Gastroesophageal sphincter (tissue), 4 donors: ENCODE measurements at regions not wholly inside any gene's neighbourhood (a gene's known extent, or its start where the extent isn't known, plus 50 kb on each side); places are given as distances from the start of the nearest gene placed in this dataset.

Experiments used
- ATAC-seq: fragments of 150-250 bp; one replicate; pipeline ENCODE4 v1.9.1; 2016; ENCODE audit warnings: mild to moderate bottlenecking, moderate library complexity
- H3K27ac ChIP-seq, 4 donors: fragments of 200-600 bp; sonication (generic) in 3 of 4; 1 replicate in 3 of 4; 2 replicates in 1 of 4; pipeline ENCODE4 v1.5.1; 2016 to 2019
- H3K27me3 ChIP-seq: fragments of 200-600 bp; sonication (generic); one replicate; pipeline ENCODE4 v1.5.1; 2019
- H3K36me3 ChIP-seq, 2 donors: fragments of 200-600 bp; sonication (generic); one replicate each; pipeline ENCODE4 v1.5.1; 2019; ENCODE audit warnings: control low read depth in 1 of 2
- H3K4me1 ChIP-seq, 3 donors: fragments of 200-600 bp; sonication (generic); 1 replicate in 2 of 3; 2 replicates in 1 of 3; pipeline ENCODE4 v1.5.1; 2016 to 2019; ENCODE audit warnings: control low read depth in 2 of 3
- H3K4me3 ChIP-seq, 2 donors: fragments of 200-600 bp; sonication (generic); one replicate each; pipeline ENCODE4 v1.5.1; 2019; ENCODE audit warnings: mild to moderate bottlenecking in 1 of 2, moderate library complexity in 1 of 2
- H3K9me3 ChIP-seq, 3 donors: fragments of 200-600 bp; sonication (generic); one replicate each; pipeline ENCODE4 v1.5.1; 2017 to 2019; ENCODE audit warnings: control low read depth in 2 of 3
- EP300 ChIP-seq: sonication (generic); formaldehyde crosslinking; IDR thresholded peaks from one replicate; pipeline ENCODE4 v1.6.1; 2017; ENCODE audit warnings: antibody characterized with exemption, mild to moderate bottlenecking
- POLR2A ChIP-seq, 2 donors: fragments of 450-650 bp; IDR thresholded peaks; one replicate each; pipeline ENCODE4 v1.6.1; 2017; ENCODE audit warnings: antibody characterized with exemption in 2 of 2, mild to moderate bottlenecking in 2 of 2, moderate library complexity in 1 of 2
- POLR2AphosphoS5 ChIP-seq: sonication (generic); formaldehyde crosslinking; IDR thresholded peaks from one replicate; pipeline ENCODE4 v1.6.1; 2017; ENCODE audit warnings: antibody characterized with exemption
- WGBS, 2 donors: methylation state at CpG; one replicate each; pipeline ENCODE4 v1.1.5; 2018; ENCODE audit warnings: low coverage in 1 of 2; 5-methylcytosine and 5-hydroxymethylcytosine counted together
- TF ChIP-seq, protein P1 (sequence below), 4 experiments: fragments of 200-600 bp in 2 of 4; fragments of 450-650 bp in 2 of 4; sonication (generic) in 1 of 4; IDR thresholded peaks; one replicate each; pipeline ENCODE4 v1.5.1; 2017 to 2019; ENCODE audit warnings: antibody characterized with exemption in 4 of 4, mild to moderate bottlenecking in 2 of 4, moderate library complexity in 2 of 4

DNA sequence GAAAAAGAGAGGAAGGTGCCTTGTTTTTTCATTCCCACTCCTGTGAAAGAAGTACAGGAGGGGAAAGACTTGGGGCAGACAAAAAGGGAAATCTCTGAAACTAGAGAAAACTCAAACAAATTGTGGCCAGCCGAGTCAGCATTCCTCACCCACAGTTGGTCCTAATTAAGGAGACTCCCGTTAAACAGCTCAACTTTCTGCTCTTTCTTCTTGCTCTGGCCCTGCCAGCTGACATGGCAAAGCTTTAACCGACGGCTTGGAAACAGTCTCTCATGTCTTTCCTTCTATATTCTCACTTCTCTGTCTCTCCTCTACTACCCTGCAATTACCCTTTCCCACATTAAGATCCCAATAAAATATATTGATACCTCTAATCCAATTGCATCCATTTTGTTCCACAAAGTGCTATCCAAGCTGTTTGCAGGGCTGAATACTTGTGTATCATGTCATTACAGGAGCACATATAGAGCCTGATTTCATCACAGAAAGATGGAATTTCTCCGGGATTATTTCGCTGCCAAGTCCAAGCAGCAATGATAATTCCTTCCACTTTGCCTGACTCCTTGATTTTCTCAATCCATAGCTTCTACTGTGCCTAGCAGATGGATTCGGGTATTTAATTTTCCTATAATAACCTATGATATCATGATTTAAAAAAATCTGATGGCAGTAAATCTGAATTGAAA, 65.4 kb upstream of the IPO9 start:
- no peak overlapping the region for H3K4me3 ChIP-seq
- 73 to 82% methylated on average over 7 of the region's 7 CpGs for WGBS, 2 donors
- H3K27ac ChIP-seq: no peak overlapping the region
- no peaks in the 10 kb centered on the region for H3K27me3 ChIP-seq
- TF ChIP-seq EP300: no peak
- no peak for TF ChIP-seq POLR2A (IDR thresholded peaks at IDR 0.05)
- no peak for TF ChIP-seq POLR2AphosphoS5
- TF ChIP-seq, protein P1, sequence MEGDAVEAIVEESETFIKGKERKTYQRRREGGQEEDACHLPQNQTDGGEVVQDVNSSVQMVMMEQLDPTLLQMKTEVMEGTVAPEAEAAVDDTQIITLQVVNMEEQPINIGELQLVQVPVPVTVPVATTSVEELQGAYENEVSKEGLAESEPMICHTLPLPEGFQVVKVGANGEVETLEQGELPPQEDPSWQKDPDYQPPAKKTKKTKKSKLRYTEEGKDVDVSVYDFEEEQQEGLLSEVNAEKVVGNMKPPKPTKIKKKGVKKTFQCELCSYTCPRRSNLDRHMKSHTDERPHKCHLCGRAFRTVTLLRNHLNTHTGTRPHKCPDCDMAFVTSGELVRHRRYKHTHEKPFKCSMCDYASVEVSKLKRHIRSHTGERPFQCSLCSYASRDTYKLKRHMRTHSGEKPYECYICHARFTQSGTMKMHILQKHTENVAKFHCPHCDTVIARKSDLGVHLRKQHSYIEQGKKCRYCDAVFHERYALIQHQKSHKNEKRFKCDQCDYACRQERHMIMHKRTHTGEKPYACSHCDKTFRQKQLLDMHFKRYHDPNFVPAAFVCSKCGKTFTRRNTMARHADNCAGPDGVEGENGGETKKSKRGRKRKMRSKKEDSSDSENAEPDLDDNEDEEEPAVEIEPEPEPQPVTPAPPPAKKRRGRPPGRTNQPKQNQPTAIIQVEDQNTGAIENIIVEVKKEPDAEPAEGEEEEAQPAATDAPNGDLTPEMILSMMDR (IDR thresholded peaks at IDR 0.05): no peak
- peaks cover 0 to 5% (median 4%) of the 10 kb centered on the region in 3 donors for H3K4me1 ChIP-seq
- H3K9me3 ChIP-seq: no peaks in the 10 kb centered on the region
- ATAC-seq: no peak
- no peaks in the 10 kb centered on the region for H3K36me3 ChIP-seq

DNA sequence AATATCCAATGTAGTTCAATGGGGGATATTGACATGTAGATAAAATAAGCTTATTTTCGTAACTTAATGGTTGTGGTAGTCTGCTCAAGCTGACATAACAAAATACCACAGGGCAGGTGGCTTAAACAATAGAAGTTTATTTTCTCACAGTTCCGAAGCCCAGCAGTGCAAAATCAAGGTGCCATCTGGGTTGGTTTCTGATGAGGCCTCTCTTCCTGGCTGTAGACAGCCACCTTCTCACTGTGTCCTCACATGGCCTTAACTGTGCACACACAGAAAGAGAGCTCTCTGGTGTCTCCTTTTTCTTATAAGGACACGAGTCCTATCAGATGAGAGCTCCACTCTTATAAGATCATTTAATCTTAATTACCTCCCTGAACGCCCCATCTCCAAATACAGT, 64.8 kb upstream of the IPO9 start:
- H3K27ac ChIP-seq: no peak overlapping the region
- WGBS, 2 donors: 93 to 100% methylated on average over 3 to 4 of the region's 4 CpGs
- no peak for ATAC-seq
- peaks cover 0 to 5% (median 4%) of the 10 kb centered on the region in 3 donors for H3K4me1 ChIP-seq
- TF ChIP-seq EP300: no peak
- TF ChIP-seq POLR2AphosphoS5: no peak
- no peak for TF ChIP-seq POLR2A (IDR thresholded peaks at IDR 0.05)
- TF ChIP-seq, protein P1 (IDR thresholded peaks at IDR 0.05): no peak
- H3K4me3 ChIP-seq: no peak overlapping the region
- H3K36me3 ChIP-seq: no peaks in the 10 kb centered on the region
- no peaks in the 10 kb centered on the region for H3K27me3 ChIP-seq
- H3K9me3 ChIP-seq: no peaks in the 10 kb centered on the region

DNA sequence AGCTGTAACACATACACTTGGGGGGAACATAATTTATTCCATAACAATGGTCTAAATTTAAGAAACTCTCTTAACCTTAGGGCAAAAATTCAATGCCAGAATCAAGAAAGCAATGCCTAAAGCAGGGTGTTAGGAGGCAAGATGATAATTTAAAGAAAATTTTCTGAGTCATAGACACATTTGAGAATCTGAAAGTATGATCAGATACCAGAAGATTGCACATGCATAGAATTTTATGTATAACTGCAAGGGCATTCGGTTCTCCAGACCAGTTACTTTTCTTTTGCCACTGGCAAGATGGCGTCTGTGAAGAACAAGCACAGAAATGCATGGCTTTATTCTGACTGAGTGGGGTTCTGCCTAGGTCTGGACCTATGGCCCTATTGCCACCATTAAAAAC, 64.4 kb upstream of the IPO9 start:
- no peaks in the 10 kb centered on the region for H3K9me3 ChIP-seq
- H3K4me3 ChIP-seq: no peak overlapping the region
- TF ChIP-seq EP300 (no peak), POLR2A (IDR thresholded peaks at IDR 0.05) (no peak), POLR2AphosphoS5 (no peak)
- TF ChIP-seq, protein P1 (IDR thresholded peaks at IDR 0.05): no peak
- peaks cover 0 to 8% (median 4%) of the 10 kb centered on the region in 3 donors for H3K4me1 ChIP-seq
- no peaks in the 10 kb centered on the region for H3K36me3 ChIP-seq
- WGBS, 2 donors: 100% methylated on average over 1 to 2 of the region's 2 CpGs
- no peak for ATAC-seq
- H3K27ac ChIP-seq: no peak overlapping the region
- H3K27me3 ChIP-seq: no peaks in the 10 kb centered on the region

DNA sequence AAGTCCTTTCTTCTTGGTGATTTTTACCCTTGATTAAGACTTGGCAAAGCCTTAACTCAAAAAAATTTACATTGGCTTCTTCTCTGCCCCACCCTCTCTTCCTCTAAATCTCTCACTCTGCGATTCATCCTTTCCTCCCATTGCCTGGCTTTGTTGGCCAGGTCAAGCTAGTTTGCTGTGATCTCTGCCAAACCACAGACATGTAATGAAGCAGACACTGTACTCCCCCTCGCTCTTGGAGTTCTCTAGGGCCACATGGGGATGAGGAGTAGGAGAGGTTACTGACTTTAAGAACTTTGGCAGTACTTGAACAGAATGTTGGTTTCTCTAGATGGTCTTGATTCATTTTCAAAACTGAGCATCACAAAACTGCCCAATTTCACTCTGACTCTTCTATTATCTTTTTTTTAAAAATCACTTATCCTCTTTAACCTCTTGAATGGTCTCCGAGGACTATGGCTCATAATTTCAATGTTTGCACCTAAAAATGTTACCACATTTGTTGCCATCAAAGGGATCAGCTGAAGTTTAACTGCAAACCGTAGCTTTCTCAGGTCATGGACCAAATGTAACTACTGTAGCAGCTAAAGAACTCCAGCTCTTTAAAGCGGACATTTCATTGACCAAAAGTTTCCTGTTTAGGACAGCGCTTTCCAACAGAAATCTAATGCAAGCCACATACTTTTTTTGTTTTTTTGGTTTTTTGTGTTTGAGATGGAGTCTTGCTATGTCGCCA, 62.7 kb upstream of the IPO9 start:
- Histone ChIP-seq H3K4me1 (peaks cover 0 to 20% (median 4%) of the 10 kb centered on the region in 3 donors), H3K27ac (no peak overlapping the region), H3K36me3 (no peaks in the 10 kb centered on the region), H3K27me3 (no peaks in the 10 kb centered on the region), H3K9me3 (peaks cover 0 to 9% (median 0%) of the 10 kb centered on the region in 3 donors), H3K4me3 (no peak overlapping the region)
- WGBS, 2 donors: 58 to 71% methylated on average over 5 to 7 of the region's 7 CpGs
- TF ChIP-seq POLR2A (IDR thresholded peaks at IDR 0.05): no peak
- TF ChIP-seq, protein P1 (IDR thresholded peaks at IDR 0.05): no peak
- no peak for TF ChIP-seq EP300
- no peak for TF ChIP-seq POLR2AphosphoS5
- ATAC-seq: peak; percentile 73

DNA sequence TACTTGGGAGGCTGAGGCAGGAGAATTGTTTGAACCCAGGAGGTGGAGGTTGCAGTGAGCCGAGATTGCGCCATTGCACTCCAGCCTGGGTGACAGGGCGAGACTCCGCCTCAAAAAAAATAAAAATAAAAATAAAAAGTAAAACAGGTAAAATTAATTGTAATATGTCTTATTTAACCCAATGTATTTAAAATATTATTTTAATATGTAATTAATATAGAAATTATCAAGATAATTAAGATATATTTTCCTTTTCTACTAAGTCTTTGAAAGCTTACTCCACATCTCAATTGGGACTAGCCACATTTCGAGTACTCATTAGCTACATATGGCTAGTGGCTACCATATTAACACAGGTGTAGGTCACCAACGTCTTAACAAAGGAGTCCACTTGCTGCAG, 61.6 kb upstream of the IPO9 start:
- Histone ChIP-seq H3K4me3 (no peak overlapping the region), H3K9me3 (peaks cover 0 to 19% (median 0%) of the 10 kb centered on the region in 3 donors), H3K27ac (no peak overlapping the region), H3K27me3 (no peaks in the 10 kb centered on the region), H3K36me3 (no peaks in the 10 kb centered on the region), H3K4me1 (peaks cover 0 to 20% (median 4%) of the 10 kb centered on the region in 3 donors)
- TF ChIP-seq EP300 (no peak), POLR2A (IDR thresholded peaks at IDR 0.05) (no peak), POLR2AphosphoS5 (no peak)
- TF ChIP-seq, protein P1 (IDR thresholded peaks at IDR 0.05): no peak
- no peak for ATAC-seq
- WGBS, 2 donors: 90 to 94% methylated on average over 2 to 6 of the region's 6 CpGs
